Occipital lobe (tissue), 1 donor: ENCODE measurements at regions not wholly inside any gene's neighbourhood (a gene's known extent, or its start where the extent isn't known, plus 50 kb on each side); places are given as distances from the start of the nearest gene placed in this dataset.
A peak's percentile ranks its signal among the peaks of the same experiment; 100 is the strongest.
"Not testable (repeated sequence)": the region's sequence is repeated elsewhere in the genome, so short reads cannot be mapped to it uniquely, and the experiment has no call there.

Source experiments
- DNase-seq: peaks from one replicate; lab custom pipeline; 2025; lab: John Stamatoyannopoulos, UW

DNA sequence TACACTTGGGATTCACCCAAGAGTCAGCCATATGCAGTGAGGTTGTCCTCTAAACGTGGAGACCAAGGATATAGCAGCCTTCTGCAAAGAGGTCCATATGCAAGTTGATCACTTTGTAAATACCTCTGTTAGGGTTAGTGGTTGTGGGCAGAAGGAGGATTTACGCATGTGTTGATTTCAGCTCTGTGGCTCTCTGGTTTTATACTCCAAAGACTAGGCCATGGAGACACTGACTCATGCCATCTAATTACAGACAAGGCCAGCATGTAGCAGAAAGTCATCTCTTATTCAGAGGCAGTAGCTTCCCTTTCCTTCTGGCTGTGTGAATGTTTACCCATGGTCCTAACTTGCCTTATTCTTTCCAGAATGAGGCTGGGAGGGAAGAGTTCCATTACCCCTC, 140.9 kb upstream of the GOLGA6L4 start:
- DNase-seq = not testable (repeated sequence)

DNA sequence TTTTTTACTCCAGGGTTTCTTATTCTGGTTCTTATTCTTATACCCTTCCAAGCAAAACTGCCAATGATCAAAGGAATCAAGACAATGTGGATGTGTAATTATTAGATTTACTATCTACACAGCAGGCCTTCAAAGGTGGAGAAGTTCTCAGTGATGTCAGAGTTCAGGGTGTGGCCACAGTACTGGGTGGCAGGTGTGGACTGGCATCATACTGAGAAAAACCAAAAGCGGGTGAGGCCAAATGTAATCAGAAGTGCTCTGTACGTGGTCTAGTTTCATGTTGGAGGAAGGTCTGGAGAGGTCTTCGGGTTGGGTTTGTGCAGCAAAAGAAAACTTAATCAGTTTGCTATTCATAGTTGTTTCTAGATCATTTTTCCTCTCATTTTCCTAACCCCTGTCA, 138.5 kb upstream of the GOLGA6L4 start:
- DNase-seq = not testable (repeated sequence)

- no peak for DNase-seq
Measured at GRCh38 chr15:84098604-84099003, 137.0 kb upstream of the GOLGA6L4 start.

- DNase-seq = no peak
Measured at GRCh38 chr15:84099181-84099580, 136.4 kb upstream of the GOLGA6L4 start.

DNA sequence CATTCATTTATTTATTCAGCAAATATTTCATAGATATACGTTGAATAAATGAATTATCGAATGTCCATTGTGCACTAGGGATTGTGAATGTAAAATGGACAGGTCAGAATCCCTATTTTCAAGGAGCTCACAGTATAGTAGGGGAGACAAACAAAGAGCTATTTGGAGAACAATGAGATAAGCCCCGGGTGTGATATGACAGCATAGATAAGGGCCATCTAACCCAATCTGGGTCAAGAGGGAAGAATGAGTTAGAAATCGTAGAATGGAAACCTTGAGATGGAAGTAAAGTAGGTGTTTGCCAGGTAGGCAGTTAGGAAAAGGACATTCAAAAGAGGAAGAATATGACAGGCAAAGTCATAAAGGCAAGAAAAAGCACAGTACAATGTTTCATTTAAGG, 132.2 kb upstream of the GOLGA6L4 start:
- DNase-seq = no peak

GRCh38 chr15:84104853-84105252, 130.7 kb upstream of the GOLGA6L4 start:
- no peak for DNase-seq

- DNase-seq = no peak
Measured at GRCh38 chr15:84108728-84109127, 126.8 kb upstream of the GOLGA6L4 start.

- no peak for DNase-seq
Measured at GRCh38 chr15:84111575-84111974, 124.0 kb upstream of the GOLGA6L4 start.

DNA sequence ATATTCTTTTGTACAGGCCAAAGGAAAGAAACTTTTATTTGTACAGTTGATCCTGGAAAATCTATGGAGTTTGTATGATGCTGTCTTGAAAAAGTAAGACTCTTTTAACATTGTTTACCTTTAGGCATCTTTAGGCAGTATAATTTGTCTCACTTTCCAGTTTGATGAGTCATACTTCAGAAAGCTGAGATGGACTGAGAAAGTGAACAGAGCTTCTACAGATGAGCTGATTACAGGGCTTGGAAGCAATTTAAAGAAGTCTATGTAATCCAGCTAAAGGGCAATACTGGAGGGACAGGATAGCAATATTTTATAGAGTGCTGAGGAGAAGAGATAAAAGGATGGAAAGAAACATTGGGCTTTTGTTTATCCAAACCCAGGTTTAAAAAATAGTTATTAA, 123.5 kb upstream of the GOLGA6L4 start:
- no peak for DNase-seq

DNA sequence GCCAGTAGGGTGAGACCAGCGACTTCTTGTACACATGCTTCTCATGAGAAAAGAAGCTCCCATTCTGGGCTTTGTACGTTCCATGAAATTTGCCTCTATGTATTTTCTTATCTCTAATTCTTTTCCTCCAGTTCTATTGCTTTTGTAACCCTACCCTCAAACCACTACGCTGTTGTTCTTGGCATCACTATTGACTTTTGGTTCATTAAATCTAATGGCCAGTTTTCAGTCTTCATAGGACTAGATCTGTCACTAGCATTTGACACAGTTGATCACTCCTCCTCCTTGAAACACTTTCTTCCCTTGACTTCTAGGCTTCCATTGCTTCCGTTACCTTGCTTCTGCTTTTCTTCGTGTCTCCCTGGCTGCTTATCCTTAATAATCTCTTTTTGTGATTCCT, 121.7 kb upstream of the GOLGA6L4 start:
- no peak for DNase-seq

- DNase-seq = not testable (repeated sequence)
Measured at GRCh38 chr15:84114680-84115079, 120.9 kb upstream of the GOLGA6L4 start.

DNA sequence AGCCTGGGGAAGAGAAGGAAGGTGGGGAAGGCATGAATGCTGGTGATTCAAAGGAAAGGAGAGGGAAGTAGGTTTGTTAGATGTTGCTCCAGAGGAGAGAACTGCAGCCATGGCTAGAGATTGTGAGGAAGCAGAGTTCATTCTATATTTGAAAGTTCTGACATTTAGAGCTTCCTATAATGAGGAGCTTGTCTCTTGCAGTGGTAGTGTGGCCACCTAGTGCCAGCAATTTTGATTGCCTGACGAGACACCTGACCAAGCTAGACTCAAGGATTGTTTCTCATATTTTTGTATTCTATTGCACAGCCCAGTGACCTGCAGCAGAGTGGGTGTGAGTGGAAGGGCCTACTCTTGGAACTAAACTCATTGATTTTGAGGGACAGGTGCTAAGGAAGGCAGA, 116.2 kb upstream of the GOLGA6L4 start:
- DNase-seq = not testable (repeated sequence)

- not testable (repeated sequence) for DNase-seq
Measured at GRCh38 chr15:84120903-84121302, 114.7 kb upstream of the GOLGA6L4 start.

GRCh38 chr15:84128706-84129105, 106.9 kb upstream of the GOLGA6L4 start:
- DNase-seq = not testable (repeated sequence)

- not testable (repeated sequence) for DNase-seq
Measured at GRCh38 chr15:84130098-84130831, 105.3 kb upstream of the GOLGA6L4 start.

DNA sequence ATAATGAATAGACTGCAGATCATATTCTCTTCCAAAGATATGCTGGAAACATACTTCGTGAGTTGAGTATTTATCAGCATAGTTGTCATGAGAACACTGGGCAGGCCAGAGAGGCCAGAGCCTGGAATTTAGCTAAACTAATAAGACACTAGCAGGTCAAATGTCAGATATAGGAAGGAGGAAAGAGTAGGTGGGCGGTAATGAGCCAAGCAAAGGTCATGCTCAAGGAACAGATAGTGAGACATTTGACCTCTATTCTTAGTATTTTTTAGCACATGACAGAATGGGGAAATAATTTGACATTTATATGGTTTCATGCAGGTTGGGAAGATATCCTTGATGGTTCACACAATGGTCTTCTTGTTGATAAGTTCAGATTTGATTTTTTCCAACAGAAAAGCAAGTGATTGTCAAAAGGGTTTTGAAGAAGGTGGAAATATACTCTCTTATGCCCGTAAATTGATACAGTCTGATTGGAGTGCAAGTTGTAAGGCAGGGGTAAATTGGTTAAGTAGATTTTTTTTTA, 99.6 kb upstream of the GOLGA6L4 start:
- DNase-seq = not testable (repeated sequence)

DNA sequence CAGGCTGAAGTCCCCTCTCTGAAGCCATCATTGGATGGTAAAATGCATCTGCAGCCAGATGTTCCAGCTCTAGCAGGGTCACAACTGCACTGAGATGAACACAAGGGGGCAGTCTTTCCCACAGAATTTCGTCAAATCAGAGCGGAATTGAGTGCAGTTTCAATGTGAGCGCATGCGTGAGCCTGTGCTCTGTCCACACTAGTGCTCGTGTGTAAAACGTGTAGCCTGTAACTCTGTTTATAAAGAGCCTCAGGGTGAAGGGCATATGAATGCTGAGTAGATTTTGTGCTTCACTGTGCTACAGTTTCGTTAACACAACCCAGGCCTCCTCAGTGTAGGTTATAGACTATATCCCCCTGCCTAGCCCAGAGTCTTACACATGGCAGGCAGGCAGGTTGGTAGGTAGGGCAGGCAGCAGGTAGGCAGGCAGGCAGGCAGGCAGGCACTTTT, 92.7 kb upstream of the GOLGA6L4 start:
- peak; percentile 41 for DNase-seq

- DNase-seq = no peak
Measured at GRCh38 chr15:84143753-84144314, 91.7 kb upstream of the GOLGA6L4 start.

- peak; percentile 7 for DNase-seq
Measured at GRCh38 chr15:84144946-84145345, 90.6 kb upstream of the GOLGA6L4 start.

- DNase-seq = not testable (repeated sequence)
Measured at GRCh38 chr15:84146299-84146698, 89.3 kb upstream of the GOLGA6L4 start.

- DNase-seq = not testable (repeated sequence)
Measured at GRCh38 chr15:84147307-84147706, 88.3 kb upstream of the GOLGA6L4 start.

- no peak for DNase-seq
Measured at GRCh38 chr15:84151205-84151931, 84.2 kb upstream of the GOLGA6L4 start.
